Vagina (tissue), 2 donors: ENCODE measurements at regions not wholly inside any gene's neighbourhood (a gene's known extent, or its start where the extent isn't known, plus 50 kb on each side); places are given as distances from the start of the nearest gene placed in this dataset.
"Not testable (repeated sequence)": the region's sequence is repeated elsewhere in the genome, so short reads cannot be mapped to it uniquely, and the experiment has no call there.

Experiments
- DNase-seq, 2 donors: peaks; one replicate each; pipeline ENCODE4 v3.0.0-alpha.2; 2017; ENCODE audit errors: extremely low spot score in 2 of 2
- H3K27ac ChIP-seq: fragments of 200-600 bp; sonication (generic); one replicate; pipeline ENCODE4 v1.5.1; 2019
- H3K27me3 ChIP-seq: fragments of 200-600 bp; sonication (generic); one replicate; pipeline ENCODE4 v1.5.1; 2019
- H3K36me3 ChIP-seq, 2 donors: fragments of 200-600 bp; sonication (generic); one replicate each; pipeline ENCODE4 v1.5.1; 2017 to 2019
- H3K4me1 ChIP-seq: fragments of 200-600 bp; sonication (generic); one replicate; pipeline ENCODE4 v1.5.1; 2019
- H3K4me3 ChIP-seq, 2 donors: fragments of 200-600 bp; sonication (generic); 1 replicate in 1 of 2; 2 replicates in 1 of 2; pipeline ENCODE4 v1.5.1; 2016 to 2019
- H3K9me3 ChIP-seq: fragments of 200-600 bp; sonication (generic); one replicate; pipeline ENCODE4 v1.5.1; 2019
- CTCF ChIP-seq, 3 experiments: fragments of 450-650 bp in 2 of 3; fragments of 200-600 bp in 1 of 3; sonication (generic) in 1 of 3; IDR thresholded peaks; one replicate each; pipeline ENCODE4 v1.5.1; 2017 to 2019; ENCODE audit warnings: antibody characterized with exemption in 3 of 3, mild to moderate bottlenecking in 2 of 3, moderate library complexity in 2 of 3
- POLR2A ChIP-seq, 2 donors: fragments of 450-650 bp; IDR thresholded peaks; one replicate each; pipeline ENCODE4 v1.6.1; 2017; ENCODE audit warnings: antibody characterized with exemption in 2 of 2, mild to moderate bottlenecking in 2 of 2, moderate library complexity in 2 of 2
- POLR2AphosphoS5 ChIP-seq, 2 donors: sonication (generic); formaldehyde crosslinking; IDR thresholded peaks; one replicate each; pipeline ENCODE4 v1.9.0; 2017; ENCODE audit warnings: antibody characterized with exemption in 2 of 2, mild to moderate bottlenecking in 2 of 2, low read depth in 1 of 2; ENCODE audit not compliant: insufficient read depth in 1 of 2
- intact Hi-C: fragments of 100-400 bp; cut with DNase I; formaldehyde crosslinking; loops from one replicate; pipeline ENCODE4 v1.15.1; 2023

DNA sequence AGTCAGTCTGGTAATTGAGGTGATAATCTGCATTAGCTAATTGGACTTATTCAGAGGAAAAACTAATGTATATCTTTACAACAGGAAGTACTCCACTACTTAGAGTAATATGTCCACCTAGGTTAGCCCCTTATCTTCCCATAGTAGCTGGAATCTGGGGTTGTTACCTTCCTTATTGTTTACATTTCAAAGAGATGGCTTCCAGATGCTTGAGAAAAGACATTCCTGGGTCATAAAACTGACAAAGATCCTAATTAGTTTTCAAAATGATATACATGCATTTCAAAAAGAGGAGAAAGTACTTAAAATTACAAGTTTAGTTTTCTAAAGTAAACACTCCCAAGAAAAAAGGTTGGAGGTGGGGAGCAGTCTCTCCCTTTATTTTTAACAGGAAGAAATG, 78.1 kb downstream of the RPL10L start:
- no peaks in the 10 kb centered on the region for H3K27me3 ChIP-seq
- intact Hi-C loops, result no loop called here
- no peak for TF ChIP-seq POLR2A (IDR thresholded peaks at IDR 0.05)
- no peak for TF ChIP-seq POLR2AphosphoS5 (IDR thresholded peaks at IDR 0.05; ENCODE audit: insufficient read depth in 1 of 2, low read depth in 1 of 2)
- no peak for TF ChIP-seq CTCF (IDR thresholded peaks at IDR 0.05)
- no peaks in the 10 kb centered on the region for H3K4me1 ChIP-seq
- no peaks in the 10 kb centered on the region for H3K9me3 ChIP-seq
- H3K4me3 ChIP-seq, result no peak overlapping the region
- no peak for DNase-seq
- H3K36me3 ChIP-seq, result no peaks in the 10 kb centered on the region
- no peak overlapping the region for H3K27ac ChIP-seq

DNA sequence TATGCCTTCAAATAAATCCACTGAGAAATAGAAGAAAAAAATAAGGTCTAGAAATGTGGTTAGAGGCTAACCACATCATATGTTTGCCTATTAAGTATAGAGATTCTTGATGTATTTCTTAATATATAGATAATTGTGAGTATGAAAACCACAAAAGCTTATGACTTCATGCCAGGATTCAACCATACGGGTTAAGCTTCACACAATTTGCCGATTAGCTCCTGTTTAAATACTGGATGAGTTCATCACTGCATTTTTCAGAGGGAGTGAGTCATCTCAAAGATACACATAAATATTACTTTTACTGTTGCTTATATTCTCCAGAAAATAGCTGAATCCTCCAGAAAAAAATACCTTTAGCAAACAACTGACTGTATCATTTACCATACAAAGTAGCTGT, 79.6 kb downstream of the RPL10L start:
- DNase-seq, result no peak
- intact Hi-C loops, result no loop called here
- Histone ChIP-seq H3K9me3 (no peaks in the 10 kb centered on the region), H3K27ac (no peak overlapping the region), H3K4me1 (no peaks in the 10 kb centered on the region), H3K36me3 (no peaks in the 10 kb centered on the region), H3K27me3 (no peaks in the 10 kb centered on the region), H3K4me3 (no peak overlapping the region)
- no peak for TF ChIP-seq POLR2AphosphoS5 (IDR thresholded peaks at IDR 0.05; ENCODE audit: insufficient read depth in 1 of 2, low read depth in 1 of 2)
- no peak for TF ChIP-seq POLR2A (IDR thresholded peaks at IDR 0.05)
- no peak for TF ChIP-seq CTCF (IDR thresholded peaks at IDR 0.05)

- H3K4me1 ChIP-seq, H3K36me3 ChIP-seq, H3K27me3 ChIP-seq, H3K4me3 ChIP-seq, H3K9me3 ChIP-seq, DNase-seq, H3K27ac ChIP-seq, intact Hi-C loops: not testable (repeated sequence)
Observed at GRCh38 chr14:46568161-46568560, 83.4 kb downstream of the RPL10L start.

- Histone ChIP-seq H3K9me3 (no peaks in the 10 kb centered on the region), H3K36me3 (no peaks in the 10 kb centered on the region), H3K27ac (no peak overlapping the region), H3K4me1 (no peaks in the 10 kb centered on the region), H3K27me3 (no peaks in the 10 kb centered on the region), H3K4me3 (no peak overlapping the region)
- TF ChIP-seq POLR2AphosphoS5 (IDR thresholded peaks at IDR 0.05; ENCODE audit: insufficient read depth in 1 of 2, low read depth in 1 of 2) (no peak), CTCF (IDR thresholded peaks at IDR 0.05) (no peak), POLR2A (IDR thresholded peaks at IDR 0.05) (no peak)
- intact Hi-C loops, result no loop called here
- no peak for DNase-seq
Observed at GRCh38 chr14:46550836-46551235, 100.7 kb downstream of the RPL10L start.

DNA sequence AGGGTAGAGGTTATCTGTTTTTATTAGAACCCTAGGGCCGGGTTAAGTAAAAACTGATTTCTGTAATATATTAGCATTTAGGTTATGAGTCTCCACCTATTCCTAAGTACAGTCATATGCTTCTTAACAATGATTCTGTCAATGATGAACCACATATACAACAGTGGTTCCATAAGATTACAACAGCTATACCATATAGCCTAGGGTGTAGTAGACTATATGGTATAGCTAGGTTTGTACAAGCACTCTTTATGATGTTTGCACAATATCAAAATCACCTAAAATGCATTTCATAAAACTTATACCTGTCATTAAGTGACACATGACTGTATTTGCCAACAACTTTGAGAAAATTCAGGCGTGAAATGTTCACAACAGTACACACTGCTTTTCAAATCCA, 110.6 kb downstream of the RPL10L start:
- TF ChIP-seq POLR2AphosphoS5 (IDR thresholded peaks at IDR 0.05; ENCODE audit: insufficient read depth in 1 of 2, low read depth in 1 of 2) (no peak), CTCF (IDR thresholded peaks at IDR 0.05) (no peak)
- DNase-seq, result no peak
- intact Hi-C loops, result no loop called here
- Histone ChIP-seq H3K36me3 (no peaks in the 10 kb centered on the region), H3K27ac (no peak overlapping the region), H3K9me3 (no peaks in the 10 kb centered on the region), H3K27me3 (no peaks in the 10 kb centered on the region), H3K4me1 (no peaks in the 10 kb centered on the region), H3K4me3 (no peak overlapping the region)

DNA sequence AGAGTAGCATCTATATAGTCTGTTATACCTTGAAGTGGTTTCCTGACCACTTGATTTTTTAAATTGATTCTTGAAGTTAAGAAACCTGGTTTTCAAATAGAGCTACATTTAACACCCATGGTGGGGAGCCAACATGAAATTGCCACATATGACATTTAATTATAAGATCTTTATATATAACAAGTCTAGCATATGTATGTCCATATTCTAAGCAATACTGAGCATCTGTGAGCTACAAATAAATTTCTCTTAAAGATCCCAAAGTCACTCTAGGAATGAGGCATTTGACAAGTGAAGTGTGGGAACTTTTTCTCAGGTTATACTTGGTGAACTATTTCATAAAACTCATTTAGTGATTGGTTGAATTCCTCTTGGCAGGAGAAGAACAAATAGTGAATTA, 132.5 kb downstream of the RPL10L start:
- TF ChIP-seq POLR2A (IDR thresholded peaks at IDR 0.05), result no peak
- Histone ChIP-seq H3K36me3 (no peaks in the 10 kb centered on the region), H3K27me3 (no peaks in the 10 kb centered on the region), H3K9me3 (no peaks in the 10 kb centered on the region), H3K27ac (no peak overlapping the region), H3K4me1 (no peaks in the 10 kb centered on the region), H3K4me3 (no peak overlapping the region)
- DNase-seq, result no peak
- intact Hi-C loops, result no loop called here

DNA sequence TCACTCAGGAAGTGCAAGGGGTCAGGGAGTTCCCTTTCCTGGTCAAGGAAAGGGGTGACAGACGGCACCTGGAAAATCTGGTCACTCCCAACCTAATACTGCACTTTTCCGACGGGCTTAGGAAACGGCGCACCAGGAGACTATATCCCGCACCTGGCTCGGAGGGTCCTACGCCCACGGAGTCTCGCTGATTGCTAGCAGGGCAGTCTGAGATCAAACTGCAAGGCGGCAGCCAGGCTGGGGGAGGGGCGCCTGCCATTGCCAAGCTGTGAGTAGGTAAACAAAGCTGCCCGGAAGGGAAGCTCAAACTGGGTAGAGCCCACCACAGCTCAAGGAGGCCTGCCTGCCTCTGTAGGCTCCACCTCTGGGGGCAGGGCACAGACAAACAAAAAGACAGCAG, 142.8 kb downstream of the RPL10L start:
- H3K27me3 ChIP-seq, H3K4me3 ChIP-seq, DNase-seq, H3K9me3 ChIP-seq, H3K27ac ChIP-seq, H3K36me3 ChIP-seq, H3K4me1 ChIP-seq, intact Hi-C loops: not testable (repeated sequence)
